ENCODE measurements at regions not wholly inside any gene's neighbourhood (a gene's known extent, or its start where the extent isn't known, plus 50 kb on each side); places are given as distances from the start of the nearest gene placed in this dataset.

DNA sequence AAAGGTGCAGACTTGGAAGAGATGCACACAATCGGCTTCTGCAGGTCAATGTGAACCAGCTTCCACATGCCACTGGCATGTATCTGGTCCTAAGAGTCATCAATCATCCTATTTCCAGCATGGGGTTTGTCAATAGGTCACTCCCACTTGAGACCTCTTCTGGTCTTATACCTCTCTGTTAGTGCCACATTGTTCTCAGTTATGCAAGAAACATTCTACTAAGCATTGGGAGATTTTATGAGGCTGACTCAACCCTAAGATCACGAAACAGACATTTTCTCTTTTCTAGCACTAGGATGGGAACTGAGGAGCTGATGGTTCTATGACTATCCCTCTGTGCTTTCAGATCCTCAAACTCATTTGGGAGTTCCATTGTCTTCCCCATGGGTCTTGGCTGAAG is 581.5 kb upstream of the KLF12 start:
- DNase-seq (ENCODE audit: low read depth, low spot score) (no peak), ATAC-seq (no peak)
- in situ Hi-C loops (cut with HindIII; ENCODE audit: low pct_unique_long_range_greater_than_20kb, low sequenced_read_pairs) = no loop called here
- TF ChIP-seq, protein P1, sequence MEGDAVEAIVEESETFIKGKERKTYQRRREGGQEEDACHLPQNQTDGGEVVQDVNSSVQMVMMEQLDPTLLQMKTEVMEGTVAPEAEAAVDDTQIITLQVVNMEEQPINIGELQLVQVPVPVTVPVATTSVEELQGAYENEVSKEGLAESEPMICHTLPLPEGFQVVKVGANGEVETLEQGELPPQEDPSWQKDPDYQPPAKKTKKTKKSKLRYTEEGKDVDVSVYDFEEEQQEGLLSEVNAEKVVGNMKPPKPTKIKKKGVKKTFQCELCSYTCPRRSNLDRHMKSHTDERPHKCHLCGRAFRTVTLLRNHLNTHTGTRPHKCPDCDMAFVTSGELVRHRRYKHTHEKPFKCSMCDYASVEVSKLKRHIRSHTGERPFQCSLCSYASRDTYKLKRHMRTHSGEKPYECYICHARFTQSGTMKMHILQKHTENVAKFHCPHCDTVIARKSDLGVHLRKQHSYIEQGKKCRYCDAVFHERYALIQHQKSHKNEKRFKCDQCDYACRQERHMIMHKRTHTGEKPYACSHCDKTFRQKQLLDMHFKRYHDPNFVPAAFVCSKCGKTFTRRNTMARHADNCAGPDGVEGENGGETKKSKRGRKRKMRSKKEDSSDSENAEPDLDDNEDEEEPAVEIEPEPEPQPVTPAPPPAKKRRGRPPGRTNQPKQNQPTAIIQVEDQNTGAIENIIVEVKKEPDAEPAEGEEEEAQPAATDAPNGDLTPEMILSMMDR (IDR thresholded peaks at IDR 0.05) = no peak
- TF ChIP-seq, protein P2, sequence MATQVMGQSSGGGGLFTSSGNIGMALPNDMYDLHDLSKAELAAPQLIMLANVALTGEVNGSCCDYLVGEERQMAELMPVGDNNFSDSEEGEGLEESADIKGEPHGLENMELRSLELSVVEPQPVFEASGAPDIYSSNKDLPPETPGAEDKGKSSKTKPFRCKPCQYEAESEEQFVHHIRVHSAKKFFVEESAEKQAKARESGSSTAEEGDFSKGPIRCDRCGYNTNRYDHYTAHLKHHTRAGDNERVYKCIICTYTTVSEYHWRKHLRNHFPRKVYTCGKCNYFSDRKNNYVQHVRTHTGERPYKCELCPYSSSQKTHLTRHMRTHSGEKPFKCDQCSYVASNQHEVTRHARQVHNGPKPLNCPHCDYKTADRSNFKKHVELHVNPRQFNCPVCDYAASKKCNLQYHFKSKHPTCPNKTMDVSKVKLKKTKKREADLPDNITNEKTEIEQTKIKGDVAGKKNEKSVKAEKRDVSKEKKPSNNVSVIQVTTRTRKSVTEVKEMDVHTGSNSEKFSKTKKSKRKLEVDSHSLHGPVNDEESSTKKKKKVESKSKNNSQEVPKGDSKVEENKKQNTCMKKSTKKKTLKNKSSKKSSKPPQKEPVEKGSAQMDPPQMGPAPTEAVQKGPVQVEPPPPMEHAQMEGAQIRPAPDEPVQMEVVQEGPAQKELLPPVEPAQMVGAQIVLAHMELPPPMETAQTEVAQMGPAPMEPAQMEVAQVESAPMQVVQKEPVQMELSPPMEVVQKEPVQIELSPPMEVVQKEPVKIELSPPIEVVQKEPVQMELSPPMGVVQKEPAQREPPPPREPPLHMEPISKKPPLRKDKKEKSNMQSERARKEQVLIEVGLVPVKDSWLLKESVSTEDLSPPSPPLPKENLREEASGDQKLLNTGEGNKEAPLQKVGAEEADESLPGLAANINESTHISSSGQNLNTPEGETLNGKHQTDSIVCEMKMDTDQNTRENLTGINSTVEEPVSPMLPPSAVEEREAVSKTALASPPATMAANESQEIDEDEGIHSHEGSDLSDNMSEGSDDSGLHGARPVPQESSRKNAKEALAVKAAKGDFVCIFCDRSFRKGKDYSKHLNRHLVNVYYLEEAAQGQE (IDR thresholded peaks at IDR 0.05; ENCODE audit: insufficient read depth in 1 of 2, low read depth in 2 of 2, low read length in 1 of 2) = no peak
- TF ChIP-seq TCF7L2 (IDR thresholded peaks at IDR 0.05; ENCODE audit: low read depth, low read length) (no peak), SIN3A (IDR thresholded peaks at IDR 0.05; ENCODE audit: borderline replicate concordance, insufficient read depth, low read depth, low read length) (no peak)
- H3K4me1 ChIP-seq (ENCODE audit: control insufficient read depth, insufficient read depth, low read length) = no peaks in the 10 kb centered on the region
- no peak overlapping the region for H3K4me3 ChIP-seq (ENCODE audit: low read depth in 2 of 2, low read length in 2 of 2)
- ChIA-PET CTCF (no interaction called here), POLR2A (no interaction called here)
- H3K36me3 ChIP-seq (ENCODE audit: control insufficient read depth, insufficient read depth, low read length) = no peaks in the 10 kb centered on the region
- intact Hi-C loops (cut with micrococcal nuclease; ENCODE audit: unreplicated experiment) = no loop called here
- no peaks in the 10 kb centered on the region for H3K9me3 ChIP-seq (ENCODE audit: control insufficient read depth, insufficient read depth, low read depth, low read length)
- no peaks in the 10 kb centered on the region for H3K27me3 ChIP-seq (ENCODE audit: control insufficient read depth, insufficient read depth, low read length)
- BruUV-seq (replicated peaks) = no TSS peak
- H3K27ac ChIP-seq (ENCODE audit: low read length) = no peak overlapping the region

DNA sequence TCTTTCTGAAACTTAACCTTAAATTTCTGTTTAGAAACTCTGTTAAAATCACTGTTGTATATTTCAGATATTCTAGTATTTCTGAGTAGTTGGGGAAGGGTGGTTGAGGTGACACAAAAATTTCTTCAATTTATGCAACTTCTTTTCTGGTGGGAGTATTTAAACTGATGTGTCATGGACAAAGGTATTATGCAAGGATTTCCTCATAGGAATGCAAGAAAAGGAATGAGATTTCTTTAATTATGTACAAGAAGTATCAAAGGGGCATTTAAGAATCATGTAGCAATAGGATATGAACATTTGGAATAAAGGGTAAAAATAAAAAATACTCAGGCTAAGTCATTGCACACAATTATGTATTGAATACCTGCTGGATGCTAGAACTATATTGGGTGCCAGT is 575.8 kb upstream of the KLF12 start:
- intact Hi-C loops (cut with micrococcal nuclease; ENCODE audit: unreplicated experiment) = no loop called here
- TF ChIP-seq, protein P1 (IDR thresholded peaks at IDR 0.05) = no peak
- no peak for TF ChIP-seq SIN3A (IDR thresholded peaks at IDR 0.05; ENCODE audit: borderline replicate concordance, insufficient read depth, low read depth, low read length)
- TF ChIP-seq POLR2AphosphoS5 (IDR thresholded peaks at IDR 0.05; ENCODE audit: low read depth, low read length) = no peak
- TF ChIP-seq, protein P2 (IDR thresholded peaks at IDR 0.05; ENCODE audit: insufficient read depth in 1 of 2, low read depth in 2 of 2, low read length in 1 of 2) = no peak
- TF ChIP-seq TCF7L2 (IDR thresholded peaks at IDR 0.05; ENCODE audit: low read depth, low read length) = no peak
- DNase-seq (ENCODE audit: low read depth, low spot score) (no peak), ATAC-seq (no peak)
- Histone ChIP-seq H3K27ac (ENCODE audit: low read length) (no peak overlapping the region), H3K4me3 (ENCODE audit: low read depth in 2 of 2, low read length in 2 of 2) (no peak overlapping the region), H3K27me3 (ENCODE audit: control insufficient read depth, insufficient read depth, low read length) (no peaks in the 10 kb centered on the region), H3K36me3 (ENCODE audit: control insufficient read depth, insufficient read depth, low read length) (no peaks in the 10 kb centered on the region), H3K9me3 (ENCODE audit: control insufficient read depth, insufficient read depth, low read depth, low read length) (no peaks in the 10 kb centered on the region), H3K4me1 (ENCODE audit: control insufficient read depth, insufficient read depth, low read length) (no peaks in the 10 kb centered on the region)
- no TSS peak for BruUV-seq (replicated peaks)
- CTCF ChIA-PET = no interaction called here
- POLR2A ChIA-PET = no interaction called here
- in situ Hi-C loops (cut with HindIII; ENCODE audit: low pct_unique_long_range_greater_than_20kb, low sequenced_read_pairs) = no loop called here

Data from Panc1 (cell line).